Body of pancreas (tissue), 4 donors: ENCODE measurements at regions not wholly inside any gene's neighbourhood (a gene's known extent, or its start where the extent isn't known, plus 50 kb on each side); places are given as distances from the start of the nearest gene placed in this dataset.

ENCODE experiments used
- ATAC-seq: fragments of 150-250 bp; one replicate; pipeline ENCODE4 v1.9.1; 2016
- DNase-seq, 4 donors: peaks; one replicate each; pipeline ENCODE4 v3.0.0-alpha.2; 2019
- H3K27ac ChIP-seq, 4 donors: fragments of 200-600 bp; sonication (generic); 1 replicate in 3 of 4; 2 replicates in 1 of 4; pipeline versions ENCODE4 v1.5.1 to v1.6.1; 2016 to 2019; ENCODE audit warnings: mild to moderate bottlenecking in 1 of 4, mixed read lengths in 1 of 4, moderate library complexity in 1 of 4
- H3K27me3 ChIP-seq, 2 donors: fragments of 200-600 bp; sonication (generic); one replicate each; pipeline ENCODE4 v1.6.0; 2016; ENCODE audit warnings: mild to moderate bottlenecking in 1 of 2
- H3K36me3 ChIP-seq, 2 donors: fragments of 200-600 bp; sonication (generic); replicated peaks in 1 of 2; 2 replicates each; pipeline ENCODE4 v1.5.1; 2016; ENCODE audit warnings: low read depth in 2 of 2; ENCODE audit not compliant: insufficient read depth in 1 of 2
- H3K4me1 ChIP-seq: fragments of 200-600 bp; sonication (generic); one replicate; pipeline ENCODE4 v1.6.0; 2016
- H3K4me3 ChIP-seq, 2 donors: fragments of 200-600 bp; sonication (generic); 1 replicate in 1 of 2; 2 replicates in 1 of 2; pipeline ENCODE4 v1.5.1; 2016 to 2019
- H3K9me3 ChIP-seq, 3 donors: fragments of 200-600 bp; sonication (generic); 1 replicate in 2 of 3; 2 replicates in 1 of 3; pipeline ENCODE4 v1.5.1; 2016
- CTCF ChIP-seq, 7 experiments: fragments of 450-650 bp in 4 of 7; fragments of 200-600 bp in 3 of 7; sonication (generic) in 3 of 7; IDR thresholded peaks; one replicate each; pipeline ENCODE4 v1.5.1; 2016 to 2019; ENCODE audit warnings: antibody characterized with exemption in 7 of 7
- POLR2A ChIP-seq, 3 donors: fragments of 450-650 bp; IDR thresholded peaks; one replicate each; pipeline ENCODE4 v1.6.1; 2016; ENCODE audit warnings: antibody characterized with exemption in 3 of 3, mild to moderate bottlenecking in 2 of 3
- WGBS, 2 donors: methylation state at CpG; one replicate each; pipeline ENCODE4 v1.1.5; 2017; 5-methylcytosine and 5-hydroxymethylcytosine counted together
- intact Hi-C: fragments of 100-400 bp; cut with DNase I; formaldehyde crosslinking; loops from one replicate; pipeline ENCODE4 v1.15.1; 2023

GRCh38 chr4:169338241-169338640 is 67.5 kb upstream of the SH3RF1 start:
- no peak for DNase-seq
- no peaks in the 10 kb centered on the region for H3K9me3 ChIP-seq
- 70 to 93% methylated on average over 2 of the region's 2 CpGs for WGBS, 2 donors
- H3K4me1 ChIP-seq = peaks cover 25% of the 10 kb centered on the region
- H3K27me3 ChIP-seq = no peaks in the 10 kb centered on the region
- ATAC-seq = no peak
- H3K4me3 ChIP-seq = no peak overlapping the region
- H3K27ac ChIP-seq = no peak overlapping the region
- TF ChIP-seq CTCF (IDR thresholded peaks at IDR 0.05) (no peak), POLR2A (IDR thresholded peaks at IDR 0.05) (no peak)
- H3K36me3 ChIP-seq = no peaks in the 10 kb centered on the region
- intact Hi-C loops = no loop called here

GRCh38 chr4:169337510-169337909 is 66.8 kb upstream of the SH3RF1 start:
- H3K4me3 ChIP-seq = no peak overlapping the region
- H3K27me3 ChIP-seq = no peaks in the 10 kb centered on the region
- intact Hi-C loops = no loop called here
- WGBS, 2 donors = 88 to 95% methylated on average over 1 of the region's 1 CpG
- no peak overlapping the region for H3K27ac ChIP-seq
- TF ChIP-seq CTCF (IDR thresholded peaks at IDR 0.05) (no peak), POLR2A (IDR thresholded peaks at IDR 0.05) (no peak)
- no peaks in the 10 kb centered on the region for H3K9me3 ChIP-seq
- DNase-seq = no peak
- ATAC-seq = no peak
- H3K4me1 ChIP-seq = peaks cover 21% of the 10 kb centered on the region
- no peaks in the 10 kb centered on the region for H3K36me3 ChIP-seq

GRCh38 chr4:169335331-169335730 is 64.6 kb upstream of the SH3RF1 start:
- ATAC-seq (no peak), DNase-seq (no peak)
- Histone ChIP-seq H3K27me3 (no peaks in the 10 kb centered on the region), H3K27ac (no peak overlapping the region), H3K4me3 (no peak overlapping the region), H3K9me3 (no peaks in the 10 kb centered on the region), H3K4me1 (peaks cover 3% of the 10 kb centered on the region), H3K36me3 (no peaks in the 10 kb centered on the region)
- intact Hi-C loops = no loop called here
- TF ChIP-seq POLR2A (IDR thresholded peaks at IDR 0.05) = no peak
- TF ChIP-seq CTCF (IDR thresholded peaks at IDR 0.05) = no peak
- WGBS, 2 donors = 85 to 87% methylated on average over 4 of the region's 4 CpGs

- Histone ChIP-seq H3K36me3 (no peaks in the 10 kb centered on the region), H3K27ac (no peak overlapping the region), H3K4me1 (no peaks in the 10 kb centered on the region), H3K27me3 (no peaks in the 10 kb centered on the region), H3K9me3 (no peaks in the 10 kb centered on the region), H3K4me3 (no peak overlapping the region)
- intact Hi-C loops = no loop called here
- no peak for DNase-seq
- TF ChIP-seq CTCF (IDR thresholded peaks at IDR 0.05) = no peak
- no peak for TF ChIP-seq POLR2A (IDR thresholded peaks at IDR 0.05)
- no peak for ATAC-seq
- WGBS, 2 donors = 84 to 90% methylated on average over 5 of the region's 5 CpGs
These were observed 63.6 kb upstream of the SH3RF1 start for GRCh38 chr4:169334335-169334734.

GRCh38 chr4:169333265-169333664 is 62.5 kb upstream of the SH3RF1 start:
- ATAC-seq (no peak), DNase-seq (no peak)
- intact Hi-C loops = no loop called here
- H3K27ac ChIP-seq = no peak overlapping the region
- TF ChIP-seq POLR2A (IDR thresholded peaks at IDR 0.05) = no peak
- TF ChIP-seq CTCF (IDR thresholded peaks at IDR 0.05) = no peak
- no peaks in the 10 kb centered on the region for H3K9me3 ChIP-seq
- H3K27me3 ChIP-seq = no peaks in the 10 kb centered on the region
- H3K4me1 ChIP-seq = no peaks in the 10 kb centered on the region
- no peaks in the 10 kb centered on the region for H3K36me3 ChIP-seq
- H3K4me3 ChIP-seq = no peak overlapping the region
- WGBS, 2 donors = 95 to 96% methylated on average over 4 of the region's 4 CpGs
